ENCODE measurements at regions not wholly inside any gene's neighbourhood (a gene's known extent, or its start where the extent isn't known, plus 50 kb on each side); places are given as distances from the start of the nearest gene placed in this dataset.

DNA sequence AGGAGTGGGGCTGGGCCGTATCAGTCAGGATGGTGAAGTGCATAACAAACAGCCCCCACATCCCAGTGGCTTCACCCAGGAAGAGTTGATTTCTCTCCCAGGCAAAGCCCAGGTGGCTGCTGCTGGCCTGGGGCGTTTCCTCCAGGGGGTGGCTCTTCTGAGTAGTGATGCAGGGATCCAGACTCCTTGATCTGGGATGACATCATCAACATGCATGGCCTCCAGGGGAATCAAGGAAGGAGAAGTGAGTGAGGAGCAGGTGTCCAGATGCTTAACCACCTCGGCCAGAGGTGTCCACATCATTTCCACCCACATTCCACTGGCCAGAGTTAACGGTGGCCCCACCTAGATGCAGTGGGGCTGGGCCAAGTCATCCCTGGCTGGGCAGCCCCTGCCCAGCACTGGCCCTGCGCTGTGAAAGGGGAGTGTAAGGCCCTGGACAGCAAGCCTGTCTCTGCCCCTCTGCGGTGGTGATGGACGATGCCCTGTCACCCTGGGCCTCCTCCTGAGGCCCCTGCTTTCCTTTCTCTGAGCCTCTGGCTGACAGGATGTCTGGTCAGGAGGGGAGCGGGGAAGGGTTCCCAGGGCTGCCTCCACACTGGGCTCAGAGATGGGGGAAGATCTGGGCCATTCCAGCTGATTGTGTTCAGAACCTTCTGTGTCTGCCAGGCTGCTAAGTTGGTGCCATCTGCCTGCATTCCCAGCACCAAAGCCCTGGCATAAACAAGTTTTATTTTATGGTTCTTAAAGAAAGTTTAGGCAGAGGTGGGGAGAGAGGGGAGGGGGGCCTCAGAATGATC, 598.2 kb downstream of the MATN1 start:
- H3K4me1 ChIP-seq (ENCODE audit: control insufficient read depth, insufficient read depth, low read length), result no peaks in the 10 kb centered on the region
- no peaks in the 10 kb centered on the region for H3K27me3 ChIP-seq (ENCODE audit: control insufficient read depth, insufficient read depth, low read length)
- H3K9ac ChIP-seq (ENCODE audit: low read length), result no peak overlapping the region
- no peak overlapping the region for H3K4me3 ChIP-seq (ENCODE audit: low read length)
- H3K36me3 ChIP-seq (ENCODE audit: control insufficient read depth, insufficient read depth, low read length), result no peaks in the 10 kb centered on the region
- H3K27ac ChIP-seq (ENCODE audit: low read depth, low read length), result no peak overlapping the region

DNA sequence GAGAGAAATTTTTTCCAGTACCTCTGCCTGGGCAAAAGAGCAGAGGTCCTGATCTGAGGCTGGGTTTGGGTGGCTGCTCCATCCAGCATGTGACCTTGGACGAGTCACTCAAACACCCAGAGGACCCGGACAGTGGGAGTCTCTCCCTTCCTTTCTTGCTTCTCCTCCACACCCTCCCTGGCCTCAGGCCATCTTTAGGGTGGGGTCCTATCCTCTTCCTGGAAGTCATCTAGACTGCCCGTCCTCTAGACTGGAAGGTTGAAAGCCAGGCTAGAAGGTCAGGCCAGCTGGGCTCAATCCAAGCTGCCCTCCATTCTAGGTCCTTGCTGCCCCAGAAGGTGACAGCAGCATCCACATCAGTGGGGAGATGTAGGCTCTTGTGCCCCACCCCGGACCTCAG, 599.5 kb downstream of the MATN1 start:
- H3K27ac ChIP-seq (ENCODE audit: low read depth, low read length), result no peak overlapping the region
- H3K36me3 ChIP-seq (ENCODE audit: control insufficient read depth, insufficient read depth, low read length), result no peaks in the 10 kb centered on the region
- H3K4me3 ChIP-seq (ENCODE audit: low read length), result no peak overlapping the region
- H3K4me1 ChIP-seq (ENCODE audit: control insufficient read depth, insufficient read depth, low read length), result no peaks in the 10 kb centered on the region
- H3K27me3 ChIP-seq (ENCODE audit: control insufficient read depth, insufficient read depth, low read length), result no peaks in the 10 kb centered on the region
- H3K9ac ChIP-seq (ENCODE audit: low read length), result no peak overlapping the region

DNA sequence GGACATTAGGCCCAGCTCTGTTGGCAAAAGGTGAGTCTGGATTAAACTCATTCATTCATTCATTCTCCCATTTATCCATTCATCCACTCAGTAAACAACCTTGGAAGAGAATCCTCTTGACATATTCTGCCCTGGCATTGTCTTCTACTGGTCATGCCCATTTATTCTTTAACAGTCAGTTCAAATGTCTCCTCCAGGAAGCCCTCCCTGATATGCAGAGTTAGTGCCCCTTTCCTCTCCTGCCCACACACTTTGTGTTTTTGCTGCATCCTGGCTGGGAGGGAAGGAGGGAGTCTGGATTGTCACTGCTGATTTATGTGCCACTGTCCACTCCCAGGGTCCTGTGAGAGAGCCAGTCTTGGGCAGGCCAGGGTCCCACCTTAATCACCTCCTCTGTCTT, 600.3 kb downstream of the MATN1 start:
- Histone ChIP-seq H3K4me1 (ENCODE audit: control insufficient read depth, insufficient read depth, low read length) (no peaks in the 10 kb centered on the region), H3K27ac (ENCODE audit: low read depth, low read length) (no peak overlapping the region), H3K27me3 (ENCODE audit: control insufficient read depth, insufficient read depth, low read length) (no peaks in the 10 kb centered on the region), H3K4me3 (ENCODE audit: low read length) (no peak overlapping the region), H3K36me3 (ENCODE audit: control insufficient read depth, insufficient read depth, low read length) (no peaks in the 10 kb centered on the region), H3K9ac (ENCODE audit: low read length) (no peak overlapping the region)

DNA sequence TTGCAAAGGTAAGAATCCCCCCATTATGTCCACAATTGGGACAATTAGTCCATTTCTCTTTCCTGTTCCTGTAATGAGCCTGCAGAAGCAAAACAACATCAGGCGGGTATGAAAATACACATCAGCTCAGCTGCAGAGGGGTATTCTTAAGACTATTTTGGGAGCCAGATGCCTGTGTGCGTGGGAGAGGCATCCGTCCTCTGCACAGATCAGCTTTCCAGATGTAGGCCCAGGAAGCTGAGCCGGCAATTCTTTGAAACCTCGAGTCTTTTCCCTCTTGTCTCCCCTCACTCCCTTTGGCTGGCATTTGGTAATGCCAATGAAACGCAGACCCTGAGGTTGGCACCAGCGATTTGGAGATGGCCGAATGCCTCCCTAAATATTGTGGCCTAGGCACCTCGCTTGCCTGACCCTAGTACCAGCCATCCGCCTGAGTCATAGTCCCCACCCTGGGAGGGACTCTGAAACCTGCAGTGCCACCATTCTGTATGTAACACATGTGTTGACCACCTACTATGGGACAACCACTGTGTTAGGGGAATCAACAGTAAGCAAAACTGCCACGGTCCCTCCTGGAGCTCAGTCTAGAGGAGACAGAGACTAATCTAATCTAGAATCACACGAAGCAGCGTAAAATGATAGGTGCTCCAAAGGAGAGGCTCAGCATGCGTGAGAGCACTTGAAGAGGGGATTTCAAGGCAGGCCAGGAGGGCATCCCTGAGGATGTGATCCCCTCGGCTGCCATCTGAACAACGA, 603.0 kb downstream of the MATN1 start:
- H3K27ac ChIP-seq (ENCODE audit: low read depth, low read length), result no peak overlapping the region
- no peak overlapping the region for H3K4me3 ChIP-seq (ENCODE audit: low read length)
- no peaks in the 10 kb centered on the region for H3K36me3 ChIP-seq (ENCODE audit: control insufficient read depth, insufficient read depth, low read length)
- no peaks in the 10 kb centered on the region for H3K27me3 ChIP-seq (ENCODE audit: control insufficient read depth, insufficient read depth, low read length)
- H3K9ac ChIP-seq (ENCODE audit: low read length), result no peak overlapping the region
- H3K4me1 ChIP-seq (ENCODE audit: control insufficient read depth, insufficient read depth, low read length), result no peaks in the 10 kb centered on the region

DNA sequence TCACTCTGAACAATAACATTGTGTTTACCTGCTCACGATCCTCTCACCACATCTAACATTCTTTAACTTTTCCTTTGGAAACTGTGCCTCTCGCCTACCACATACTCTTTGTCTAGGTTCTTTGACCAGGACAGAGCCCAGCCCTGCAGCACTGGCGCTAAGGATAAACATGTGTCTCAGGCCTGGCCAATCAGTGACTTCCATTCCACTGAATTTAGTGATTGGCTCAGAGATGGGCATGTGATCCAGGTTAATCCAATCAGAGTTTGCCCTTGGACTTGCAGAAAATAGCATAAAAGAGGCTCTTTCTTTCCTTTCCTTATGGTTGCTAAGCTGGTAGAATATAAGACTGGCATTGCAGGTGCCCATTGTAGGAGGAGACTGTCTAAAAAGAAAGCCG, 605.7 kb downstream of the MATN1 start:
- no peaks in the 10 kb centered on the region for H3K4me1 ChIP-seq (ENCODE audit: control insufficient read depth, insufficient read depth, low read length)
- H3K36me3 ChIP-seq (ENCODE audit: control insufficient read depth, insufficient read depth, low read length), result no peaks in the 10 kb centered on the region
- no peak overlapping the region for H3K4me3 ChIP-seq (ENCODE audit: low read length)
- H3K27ac ChIP-seq (ENCODE audit: low read depth, low read length), result no peak overlapping the region
- H3K9ac ChIP-seq (ENCODE audit: low read length), result no peak overlapping the region
- H3K27me3 ChIP-seq (ENCODE audit: control insufficient read depth, insufficient read depth, low read length), result no peaks in the 10 kb centered on the region

DNA sequence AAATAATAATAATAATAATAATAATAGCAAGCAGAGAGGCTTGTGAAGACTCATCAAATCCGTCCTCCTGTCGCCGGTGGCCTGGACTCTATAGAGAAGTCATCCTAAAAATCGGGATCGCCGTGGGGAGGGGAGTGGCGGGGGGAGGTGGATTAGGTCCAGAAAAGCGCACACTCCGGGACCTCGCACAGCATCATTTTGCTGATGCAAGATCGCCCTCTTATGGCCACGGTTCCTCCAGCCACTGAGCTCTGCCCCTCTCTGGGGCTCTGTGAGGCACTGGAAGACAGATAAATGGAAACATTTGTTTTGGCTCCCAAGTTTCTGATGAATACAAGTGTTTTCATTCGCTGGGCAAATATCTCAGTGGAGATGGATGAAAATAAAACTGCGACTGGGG, 612.0 kb downstream of the MATN1 start:
- Histone ChIP-seq H3K4me3 (ENCODE audit: low read length) (no peak overlapping the region), H3K27me3 (ENCODE audit: control insufficient read depth, insufficient read depth, low read length) (no peaks in the 10 kb centered on the region), H3K36me3 (ENCODE audit: control insufficient read depth, insufficient read depth, low read length) (no peaks in the 10 kb centered on the region), H3K27ac (ENCODE audit: low read depth, low read length) (no peak overlapping the region), H3K4me1 (ENCODE audit: control insufficient read depth, insufficient read depth, low read length) (no peaks in the 10 kb centered on the region), H3K9ac (ENCODE audit: low read length) (no peak overlapping the region)

DNA sequence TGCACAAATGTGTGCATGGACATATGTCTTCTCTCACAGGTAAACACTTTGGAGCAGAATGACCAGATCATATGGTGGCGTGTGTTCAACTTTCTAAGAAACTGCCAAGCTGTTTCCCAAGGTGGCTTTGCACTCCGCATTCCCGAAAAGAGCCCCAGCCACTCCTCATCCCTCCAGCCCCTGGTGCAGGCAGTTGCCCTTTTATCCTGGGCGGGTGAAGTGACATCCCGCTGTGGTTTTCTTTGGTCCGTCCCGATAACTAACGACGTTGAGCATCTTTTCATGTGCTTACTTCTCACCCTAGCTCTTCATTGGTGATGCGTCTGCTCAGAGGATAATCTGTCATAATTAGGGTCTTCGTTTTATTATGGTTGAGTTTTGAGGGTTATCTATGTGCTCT, 612.5 kb downstream of the MATN1 start:
- Histone ChIP-seq H3K27me3 (ENCODE audit: control insufficient read depth, insufficient read depth, low read length) (no peaks in the 10 kb centered on the region), H3K9ac (ENCODE audit: low read length) (no peak overlapping the region)

DNA sequence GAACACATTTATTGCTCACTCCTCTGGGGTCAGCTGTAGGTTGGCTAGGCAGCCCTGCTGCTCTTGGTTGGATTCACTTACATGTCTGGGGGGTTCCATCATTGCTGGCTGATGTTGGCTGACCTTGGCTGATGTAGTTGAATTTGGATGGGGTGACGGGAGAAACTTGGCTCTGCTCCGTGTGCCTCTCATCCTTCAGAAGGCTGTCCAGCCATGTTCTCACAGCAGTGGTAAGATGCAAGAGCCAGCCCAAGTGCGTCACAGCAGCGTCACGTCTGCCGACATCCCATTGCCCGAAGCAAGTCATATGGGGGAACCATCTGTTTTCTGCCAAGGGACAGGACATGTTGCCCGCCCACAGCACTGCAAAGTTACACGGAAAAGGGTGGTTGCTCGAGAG, 613.5 kb downstream of the MATN1 start:
- no peak overlapping the region for H3K4me3 ChIP-seq (ENCODE audit: low read length)
- no peaks in the 10 kb centered on the region for H3K36me3 ChIP-seq (ENCODE audit: control insufficient read depth, insufficient read depth, low read length)
- H3K27ac ChIP-seq (ENCODE audit: low read depth, low read length), result no peak overlapping the region
- H3K9ac ChIP-seq (ENCODE audit: low read length), result no peak overlapping the region
- H3K4me1 ChIP-seq (ENCODE audit: control insufficient read depth, insufficient read depth, low read length), result no peaks in the 10 kb centered on the region
- H3K27me3 ChIP-seq (ENCODE audit: control insufficient read depth, insufficient read depth, low read length), result no peaks in the 10 kb centered on the region

More for the DNA sequence above, 612.5 kb downstream of the MATN1 start:
- no peak overlapping the region for H3K27ac ChIP-seq (ENCODE audit: low read depth, low read length)
- no peak overlapping the region for H3K4me3 ChIP-seq (ENCODE audit: low read length)
- H3K4me1 ChIP-seq (ENCODE audit: control insufficient read depth, insufficient read depth, low read length), result no peaks in the 10 kb centered on the region
- H3K36me3 ChIP-seq (ENCODE audit: control insufficient read depth, insufficient read depth, low read length), result no peaks in the 10 kb centered on the region

DNA sequence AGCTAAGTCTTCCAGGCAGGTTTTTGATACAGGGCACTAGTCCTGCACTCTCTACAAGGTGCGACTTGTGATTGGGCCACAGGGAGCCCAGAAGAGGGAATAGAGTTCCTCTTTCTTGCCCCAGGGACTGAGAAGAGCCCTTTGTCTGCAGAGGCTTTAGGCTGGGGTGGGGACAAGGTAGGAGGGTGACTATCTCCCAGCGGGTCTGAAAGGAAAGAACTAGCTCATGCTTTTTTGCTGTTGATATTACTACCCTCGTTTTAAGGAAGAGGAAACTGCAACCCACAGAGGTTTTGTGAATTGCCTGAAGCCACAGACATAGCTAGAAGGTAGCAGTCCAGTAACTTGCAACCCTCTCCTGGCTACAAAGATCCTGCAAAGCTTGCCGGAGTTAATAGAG, 615.2 kb downstream of the MATN1 start:
- H3K27me3 ChIP-seq (ENCODE audit: control insufficient read depth, insufficient read depth, low read length), result peaks cover under 1% of the 10 kb centered on the region
- H3K4me1 ChIP-seq (ENCODE audit: control insufficient read depth, insufficient read depth, low read length), result no peaks in the 10 kb centered on the region
- H3K36me3 ChIP-seq (ENCODE audit: control insufficient read depth, insufficient read depth, low read length), result no peaks in the 10 kb centered on the region
- H3K27ac ChIP-seq (ENCODE audit: low read depth, low read length), result no peak overlapping the region
- no peak overlapping the region for H3K4me3 ChIP-seq (ENCODE audit: low read length)
- no peak overlapping the region for H3K9ac ChIP-seq (ENCODE audit: low read length)

DNA sequence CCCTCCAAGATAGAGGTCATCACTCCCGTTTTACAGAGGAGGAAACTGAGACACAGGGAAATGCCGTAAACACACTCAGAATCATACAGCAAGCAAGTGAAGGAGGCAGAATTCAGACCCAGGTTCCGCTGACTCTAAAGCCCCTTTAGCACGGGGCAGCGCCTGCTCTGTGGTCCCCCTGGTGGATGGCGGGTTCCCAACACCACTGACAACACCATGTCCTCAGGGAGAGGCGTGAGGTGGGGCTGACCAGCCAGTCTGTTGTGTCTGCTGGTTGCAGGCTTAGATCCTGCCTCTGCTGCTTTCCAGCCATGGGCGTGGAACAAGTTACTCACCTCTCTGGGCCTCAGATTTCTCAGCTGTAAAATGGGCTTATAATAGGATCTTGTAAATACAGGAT, 617.3 kb downstream of the MATN1 start:
- Histone ChIP-seq H3K27ac (ENCODE audit: low read depth, low read length) (no peak overlapping the region), H3K9ac (ENCODE audit: low read length) (no peak overlapping the region), H3K36me3 (ENCODE audit: control insufficient read depth, insufficient read depth, low read length) (no peaks in the 10 kb centered on the region), H3K4me3 (ENCODE audit: low read length) (no peak overlapping the region), H3K4me1 (ENCODE audit: control insufficient read depth, insufficient read depth, low read length) (no peaks in the 10 kb centered on the region), H3K27me3 (ENCODE audit: control insufficient read depth, insufficient read depth, low read length) (peaks cover 2% of the 10 kb centered on the region)

DNA sequence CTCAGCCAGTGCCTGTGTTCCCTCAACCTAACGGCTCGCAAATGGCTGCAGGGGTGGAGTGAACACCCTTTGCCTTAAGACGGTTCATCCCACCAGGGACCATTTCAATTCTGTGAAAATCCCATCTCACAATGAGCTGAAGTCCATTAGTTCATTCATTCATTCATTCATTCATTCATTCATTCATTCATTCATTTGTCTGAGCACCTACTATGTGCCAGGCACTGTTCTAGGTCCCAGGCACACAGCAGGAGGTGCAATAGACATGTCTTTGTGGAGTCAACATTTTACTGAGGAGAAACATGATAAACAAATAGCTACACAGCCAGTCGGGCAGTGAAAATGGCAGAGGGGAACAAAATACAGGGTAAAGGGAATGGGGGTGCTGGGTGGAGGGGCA, 618.8 kb downstream of the MATN1 start:
- Histone ChIP-seq H3K9ac (ENCODE audit: low read length) (no peak overlapping the region), H3K27ac (ENCODE audit: low read depth, low read length) (no peak overlapping the region), H3K4me1 (ENCODE audit: control insufficient read depth, insufficient read depth, low read length) (no peaks in the 10 kb centered on the region), H3K36me3 (ENCODE audit: control insufficient read depth, insufficient read depth, low read length) (no peaks in the 10 kb centered on the region), H3K4me3 (ENCODE audit: low read length) (no peak overlapping the region), H3K27me3 (ENCODE audit: control insufficient read depth, insufficient read depth, low read length) (peaks cover 2% of the 10 kb centered on the region)

DNA sequence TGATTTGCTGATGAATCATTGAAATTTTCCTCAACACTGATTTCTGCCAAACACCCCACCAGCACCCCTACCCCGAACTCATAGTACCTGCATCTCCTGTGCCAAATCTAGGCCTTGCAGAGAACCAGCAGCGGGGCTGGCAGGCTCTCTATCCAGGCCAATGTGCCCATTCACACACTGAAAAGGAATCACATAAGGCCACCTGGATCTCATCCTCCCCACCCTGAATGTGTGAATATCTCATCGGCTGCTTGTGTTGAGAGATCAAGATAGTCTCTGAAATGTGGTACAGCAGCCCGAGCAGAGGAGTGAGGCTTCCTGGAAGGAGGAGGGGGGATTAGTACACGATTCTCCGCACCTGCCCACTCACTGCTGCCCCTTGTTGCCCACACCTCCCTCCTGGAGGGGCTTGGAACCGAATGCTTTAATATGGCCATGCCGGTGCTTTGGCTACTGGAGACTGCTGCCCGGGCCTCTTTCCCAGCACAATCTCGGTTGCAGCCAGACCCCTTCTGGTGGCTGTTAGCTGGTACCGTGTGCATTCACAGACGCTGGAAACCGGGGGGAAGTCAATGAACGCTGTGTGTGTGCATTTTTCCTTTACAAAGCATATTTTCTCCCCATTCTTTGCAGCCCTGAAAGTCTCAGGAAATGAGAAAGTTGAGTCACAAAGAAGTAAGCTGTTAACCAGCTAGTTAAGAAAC, 619.5 kb downstream of the MATN1 start:
- Histone ChIP-seq H3K4me1 (ENCODE audit: control insufficient read depth, insufficient read depth, low read length) (no peaks in the 10 kb centered on the region), H3K27ac (ENCODE audit: low read depth, low read length) (no peak overlapping the region), H3K4me3 (ENCODE audit: low read length) (no peak overlapping the region), H3K36me3 (ENCODE audit: control insufficient read depth, insufficient read depth, low read length) (no peaks in the 10 kb centered on the region), H3K27me3 (ENCODE audit: control insufficient read depth, insufficient read depth, low read length) (peaks cover 2% of the 10 kb centered on the region), H3K9ac (ENCODE audit: low read length) (no peak overlapping the region)
